HG03045 (cell line): ENCODE measurements at regions not wholly inside any gene's neighbourhood (a gene's known extent, or its start where the extent isn't known, plus 50 kb on each side); places are given as distances from the start of the nearest gene placed in this dataset.

Experiments
- ATAC-seq: cut with Tn5 transposase; IDR thresholded peaks from one replicate; pipeline ENCODE4 v1.9.1; 2021; ENCODE audit warnings: mild to moderate bottlenecking, moderate library complexity; ENCODE audit not compliant: unreplicated experiment

- no peak for ATAC-seq
These were observed 104.8 kb upstream of the CWC22 start for GRCh38 chr2:180111901-180112300.

GRCh38 chr2:180110469-180110868 lies 103.4 kb upstream of the CWC22 start:
- ATAC-seq, result no peak

GRCh38 chr2:180101846-180102245 lies 94.7 kb upstream of the CWC22 start:
- no peak for ATAC-seq

GRCh38 chr2:180099308-180099707 lies 92.2 kb upstream of the CWC22 start:
- ATAC-seq, result no peak

- no peak for ATAC-seq
These were observed 78.0 kb upstream of the CWC22 start for GRCh38 chr2:180085144-180085543.

GRCh38 chr2:180077295-180077906 lies 70.3 kb upstream of the CWC22 start:
- ATAC-seq, result no peak

GRCh38 chr2:180075870-180076269 lies 68.8 kb upstream of the CWC22 start:
- ATAC-seq, result no peak

GRCh38 chr2:180071797-180072196 lies 64.7 kb upstream of the CWC22 start:
- no peak for ATAC-seq

GRCh38 chr2:180063494-180064092 lies 56.5 kb upstream of the CWC22 start:
- ATAC-seq, result no peak

- no peak for ATAC-seq
These were observed 55.1 kb upstream of the CWC22 start for GRCh38 chr2:180062178-180062577.

GRCh38 chr2:180061546-180061945 lies 54.4 kb upstream of the CWC22 start:
- ATAC-seq, result no peak

- ATAC-seq, result no peak
These were observed 54.0 kb upstream of the CWC22 start for GRCh38 chr2:180061085-180061484.

- no peak for ATAC-seq
These were observed 51.9 kb upstream of the CWC22 start for GRCh38 chr2:180058993-180059392.

GRCh38 chr2:180057706-180058412 lies 50.8 kb upstream of the CWC22 start:
- ATAC-seq, result no peak
